HEK293 (cell line): ENCODE measurements at regions not wholly inside any gene's neighbourhood (a gene's known extent, or its start where the extent isn't known, plus 50 kb on each side); places are given as distances from the start of the nearest gene placed in this dataset.

ENCODE experiments used
- CTCF ChIP-seq: fragments of 450-650 bp; formaldehyde crosslinking; IDR thresholded peaks from 2 replicates; pipeline ENCODE4 v1.5.1; 2016; ENCODE audit warnings: missing biosample characterization, missing genetic modification characterization
- REST ChIP-seq: fragments of 450-650 bp; formaldehyde crosslinking; IDR thresholded peaks from 2 replicates; pipeline ENCODE4 v1.5.1; 2016; ENCODE audit warnings: missing biosample characterization, missing genetic modification characterization
- SCRT1 ChIP-seq: fragments of 450-650 bp; formaldehyde crosslinking; IDR thresholded peaks from 2 replicates; pipeline ENCODE4 v1.5.1; 2016; ENCODE audit warnings: missing biosample characterization, missing genetic modification characterization, borderline replicate concordance
- ZBTB49 ChIP-seq: fragments of 450-650 bp; formaldehyde crosslinking; IDR thresholded peaks from 2 replicates; pipeline ENCODE4 v1.5.1; 2016; ENCODE audit warnings: missing biosample characterization, missing genetic modification characterization, low read depth
- ZFHX2 ChIP-seq: fragments of 450-650 bp; formaldehyde crosslinking; conservative IDR thresholded peaks from 2 replicates; pipeline ENCODE4 v1.5.1; 2016; ENCODE audit warnings: missing biosample characterization, missing genetic modification characterization
- ZNF121 ChIP-seq: fragments of 450-650 bp; formaldehyde crosslinking; IDR thresholded peaks from 2 replicates; pipeline ENCODE4 v1.5.1; 2016; ENCODE audit warnings: missing biosample characterization, missing genetic modification characterization
- ZNF133 ChIP-seq: fragments of 450-650 bp; formaldehyde crosslinking; IDR thresholded peaks from 2 replicates; pipeline ENCODE4 v1.5.1; 2016; ENCODE audit warnings: missing biosample characterization, missing genetic modification characterization
- ZNF140 ChIP-seq: fragments of 450-650 bp; formaldehyde crosslinking; IDR thresholded peaks from 2 replicates; pipeline ENCODE4 v1.5.1; 2016; ENCODE audit warnings: missing biosample characterization, missing genetic modification characterization
- ZNF223 ChIP-seq: fragments of 450-650 bp; formaldehyde crosslinking; IDR thresholded peaks from 2 replicates; pipeline ENCODE4 v1.5.1; 2016; ENCODE audit warnings: missing biosample characterization, missing genetic modification characterization
- ZNF274 ChIP-seq, 2 experiments: fragments of 200-500 bp in 1 of 2; fragments of 450-650 bp in 1 of 2; sonication (Bioruptor generic) in 1 of 2; formaldehyde crosslinking in 1 of 2; IDR thresholded peaks; 2 replicates each; pipeline versions ENCODE4 v1.5.1 to v1.6.1; 2014 to 2016; ENCODE audit warnings: borderline replicate concordance in 1 of 2, inconsistent platforms in 1 of 2, low read length in 1 of 2, missing biosample characterization in 1 of 2, missing genetic modification characterization in 1 of 2
- ZNF544 ChIP-seq: fragments of 450-650 bp; formaldehyde crosslinking; IDR thresholded peaks from 2 replicates; pipeline ENCODE4 v1.5.0; 2017; ENCODE audit warnings: missing biosample characterization, missing genetic modification characterization
- ZNF561 ChIP-seq: fragments of 450-650 bp; IDR thresholded peaks from 2 replicates; pipeline ENCODE4 v1.5.1; 2018; ENCODE audit warnings: missing biosample characterization, missing genetic modification characterization, borderline replicate concordance

- TF ChIP-seq CTCF (tag by site-specific recombination) (no peak), ZNF133 (no peak), ZNF140 (tag by site-specific recombination) (no peak), ZNF274 (IDR thresholded peaks at IDR 0.05; ENCODE audit: low read length) (no peak), ZNF274 (tag by site-specific recombination; IDR thresholded peaks at IDR 0.05; ENCODE audit: borderline replicate concordance) (no peak), ZNF561 (tag by site-specific recombination) (no peak), ZNF223 (no peak), ZNF121 (no peak), ZFHX2 (tag by site-specific recombination) (no peak), SCRT1 (tag by site-specific recombination) (no peak), ZNF544 (no peak), REST (tag by site-specific recombination) (no peak), ZBTB49 (no peak)
Observed at GRCh38 chr18:41144441-41144840, 810.6 kb upstream of the PIK3C3 start.
